PC-9 (cell line): ENCODE measurements at regions not wholly inside any gene's neighbourhood (a gene's known extent, or its start where the extent isn't known, plus 50 kb on each side); places are given as distances from the start of the nearest gene placed in this dataset.

Experiments
- BruUV-seq: library from RNA; stranded (reverse); fragments of 400-500 nt; replicated peaks from 2 replicates; lab custom pipeline; 2021; lab: Mats Ljungman, UMichigan
- CTCF ChIA-PET: fragments of 300-600 bp; sonication (Branson Sonifier 250); formaldehyde crosslinking; loops from one replicate; lab custom pipeline; 2022; ENCODE audit warnings: antibody characterized with exemption; lab: Charles Lee
- POLR2A ChIA-PET: fragments of 300-600 bp; sonication (Branson Sonifier 250); formaldehyde crosslinking; loops from one replicate; lab custom pipeline; 2022; ENCODE audit warnings: antibody characterized with exemption; ENCODE audit not compliant: unreplicated experiment; lab: Charles Lee
- DNase-seq, 2 experiments: peaks; one replicate each; pipeline versions ENCODE4 v3.0.0 to v3.0.0-alpha.2; 2015 to 2022; ENCODE audit warnings: mixed read lengths in 1 of 2
- H2AFZ ChIP-seq: fragments of 200-600 bp; sonication (generic); 2 replicates; pipeline ENCODE4 v1.8.1; 2017; ENCODE audit warnings: antibody characterized with exemption
- H3F3A ChIP-seq: fragments of 200-600 bp; sonication (generic); 2 replicates; pipeline ENCODE4 v1.8.1; 2017; ENCODE audit warnings: antibody characterized with exemption, mild to moderate bottlenecking, low read depth; ENCODE audit not compliant: insufficient read depth
- H3K27ac ChIP-seq: fragments of 200-600 bp; sonication (generic); 2 replicates; pipeline ENCODE4 v1.6.1; 2016; ENCODE audit warnings: mixed run types
- H3K27me3 ChIP-seq: fragments of 200-600 bp; sonication (generic); 2 replicates; pipeline ENCODE4 v1.6.1; 2016; ENCODE audit warnings: low read depth, mixed run types; ENCODE audit not compliant: insufficient read depth
- H3K36me3 ChIP-seq: fragments of 200-600 bp; sonication (generic); 2 replicates; pipeline ENCODE4 v1.6.1; 2016; ENCODE audit warnings: low read depth, mixed run types
- H3K4me1 ChIP-seq: fragments of 200-600 bp; sonication (generic); replicated peaks from 2 replicates; pipeline ENCODE4 v1.6.1; 2016; ENCODE audit warnings: mixed run types; ENCODE audit not compliant: insufficient read depth
- H3K4me2 ChIP-seq: fragments of 200-600 bp; sonication (generic); 2 replicates; pipeline ENCODE4 v1.6.1; 2017; ENCODE audit warnings: mixed run types
- H3K4me3 ChIP-seq: fragments of 200-600 bp; sonication (generic); 2 replicates; pipeline ENCODE4 v1.6.1; 2016; ENCODE audit warnings: mixed run types
- H3K79me2 ChIP-seq: fragments of 200-600 bp; sonication (generic); 2 replicates; pipeline ENCODE4 v1.6.1; 2017; ENCODE audit warnings: low read depth, mixed run types
- H3K9me2 ChIP-seq: fragments of 200-600 bp; sonication (generic); 2 replicates; pipeline ENCODE4 v1.8.1; 2017; ENCODE audit warnings: mild to moderate bottlenecking; ENCODE audit not compliant: insufficient read depth
- H3K9me3 ChIP-seq: fragments of 200-600 bp; sonication (generic); 2 replicates; pipeline ENCODE4 v1.8.1; 2016; ENCODE audit warnings: low read depth; ENCODE audit not compliant: insufficient read depth
- H4K20me1 ChIP-seq: fragments of 200-600 bp; sonication (generic); 2 replicates; pipeline ENCODE4 v1.8.1; 2017; ENCODE audit not compliant: insufficient read depth
- CTCF ChIP-seq: fragments of 200-600 bp; sonication (generic); conservative IDR thresholded peaks from 2 replicates; pipeline ENCODE4 v1.6.1; 2017; ENCODE audit warnings: mixed run types, antibody characterized with exemption, mild to moderate bottlenecking, moderate library complexity
- EZH2 ChIP-seq: fragments of 200-600 bp; sonication (generic); IDR thresholded peaks from 2 replicates; pipeline ENCODE4 v1.8.0; 2017; ENCODE audit warnings: antibody characterized with exemption, low read depth
- intact Hi-C: fragments of 100-400 bp; cut with micrococcal nuclease; formaldehyde crosslinking; loops from one replicate; pipeline ENCODE4 v1.10.0; 2022; ENCODE audit not compliant: unreplicated experiment

- H3K4me2 ChIP-seq, result no peak overlapping the region
- BruUV-seq, result no TSS peak
- no peak overlapping the region for H3K4me3 ChIP-seq
- ChIA-PET POLR2A (no interaction called here), CTCF (no interaction called here)
- no peak overlapping the region for H3K27ac ChIP-seq
- no peak overlapping the region for H2AFZ ChIP-seq
- intact Hi-C loops, result no loop called here
- no peaks in the 10 kb centered on the region for H3K36me3 ChIP-seq
- no peaks in the 10 kb centered on the region for H3K27me3 ChIP-seq
- no peaks in the 10 kb centered on the region for H3K9me3 ChIP-seq
- H3K79me2 ChIP-seq, result no peaks in the 10 kb centered on the region
- DNase-seq, result no peak
- H3K4me1 ChIP-seq, result no peaks in the 10 kb centered on the region
- TF ChIP-seq EZH2 (no peak), CTCF (no peak)
- no peaks in the 10 kb centered on the region for H3F3A ChIP-seq
- no peaks in the 10 kb centered on the region for H3K9me2 ChIP-seq
- H4K20me1 ChIP-seq, result no peaks in the 10 kb centered on the region
Observed at GRCh38 chr3:137469263-137469662, 294.9 kb upstream of the SOX14 start.

GRCh38 chr3:137471130-137471529 lies 293.0 kb upstream of the SOX14 start:
- BruUV-seq, result no TSS peak

GRCh38 chr3:137471558-137472204 lies 292.4 kb upstream of the SOX14 start:
- BruUV-seq, result no TSS peak
- Histone ChIP-seq H3K4me3 (no peak overlapping the region), H3K27me3 (no peaks in the 10 kb centered on the region), H3F3A (no peaks in the 10 kb centered on the region), H3K9me3 (no peaks in the 10 kb centered on the region), H4K20me1 (no peaks in the 10 kb centered on the region), H3K9me2 (no peaks in the 10 kb centered on the region), H3K27ac (no peak overlapping the region), H3K4me2 (no peak overlapping the region), H3K36me3 (no peaks in the 10 kb centered on the region), H3K4me1 (no peaks in the 10 kb centered on the region), H3K79me2 (no peaks in the 10 kb centered on the region), H2AFZ (no peak overlapping the region)
- TF ChIP-seq EZH2, result no peak
- TF ChIP-seq CTCF, result no peak
- POLR2A ChIA-PET, result no interaction called here
- CTCF ChIA-PET, result no interaction called here
- intact Hi-C loops, result no loop called here
- DNase-seq, result no peak

More at GRCh38 chr3:137471130-137471529, 293.0 kb upstream of the SOX14 start:
- Histone ChIP-seq H3K4me3 (no peak overlapping the region), H3F3A (no peaks in the 10 kb centered on the region), H2AFZ (no peak overlapping the region), H3K9me3 (no peaks in the 10 kb centered on the region), H3K4me1 (no peaks in the 10 kb centered on the region), H3K79me2 (no peaks in the 10 kb centered on the region), H3K27me3 (no peaks in the 10 kb centered on the region), H3K27ac (no peak overlapping the region), H3K36me3 (no peaks in the 10 kb centered on the region), H3K4me2 (no peak overlapping the region), H4K20me1 (no peaks in the 10 kb centered on the region), H3K9me2 (no peaks in the 10 kb centered on the region)
- no peak for DNase-seq
- intact Hi-C loops, result no loop called here
- CTCF ChIA-PET, result no interaction called here
- TF ChIP-seq CTCF, result no peak
- TF ChIP-seq EZH2, result no peak
- POLR2A ChIA-PET, result no interaction called here
